HUDEP-2 (cell line): ENCODE measurements at regions not wholly inside any gene's neighbourhood (a gene's known extent, or its start where the extent isn't known, plus 50 kb on each side); places are given as distances from the start of the nearest gene placed in this dataset.

ENCODE experiments used
- DNase-seq, 76 experiments: peaks; one replicate each; lab custom pipeline; 2025; ENCODE audit not compliant: unreplicated experiment in 76 of 76; lab: John Stamatoyannopoulos, UW

DNA sequence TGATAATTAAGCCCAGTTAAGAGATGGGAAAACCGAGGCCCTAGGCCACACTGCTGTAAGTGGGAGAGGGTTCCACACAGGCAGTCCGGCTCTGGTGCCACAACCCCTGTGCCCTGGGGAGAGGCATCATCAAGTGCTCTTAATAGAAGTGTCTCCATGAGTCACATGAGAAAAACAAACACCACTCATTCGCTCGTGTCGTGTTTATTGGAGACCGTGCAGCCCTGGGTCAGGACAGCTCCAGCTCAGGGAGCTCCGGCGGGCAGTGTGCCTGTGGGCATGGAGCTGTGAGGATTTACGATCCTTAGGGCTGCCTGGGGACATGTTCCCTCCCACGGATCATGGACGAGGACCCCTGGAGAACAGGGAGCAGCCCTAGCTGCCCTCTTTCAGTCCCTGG is 658.5 kb downstream of the AJAP1 start:
- no peak for DNase-seq

GRCh38 chr1:5312293-5312674 is 657.9 kb downstream of the AJAP1 start:
- DNase-seq = no peak

DNA sequence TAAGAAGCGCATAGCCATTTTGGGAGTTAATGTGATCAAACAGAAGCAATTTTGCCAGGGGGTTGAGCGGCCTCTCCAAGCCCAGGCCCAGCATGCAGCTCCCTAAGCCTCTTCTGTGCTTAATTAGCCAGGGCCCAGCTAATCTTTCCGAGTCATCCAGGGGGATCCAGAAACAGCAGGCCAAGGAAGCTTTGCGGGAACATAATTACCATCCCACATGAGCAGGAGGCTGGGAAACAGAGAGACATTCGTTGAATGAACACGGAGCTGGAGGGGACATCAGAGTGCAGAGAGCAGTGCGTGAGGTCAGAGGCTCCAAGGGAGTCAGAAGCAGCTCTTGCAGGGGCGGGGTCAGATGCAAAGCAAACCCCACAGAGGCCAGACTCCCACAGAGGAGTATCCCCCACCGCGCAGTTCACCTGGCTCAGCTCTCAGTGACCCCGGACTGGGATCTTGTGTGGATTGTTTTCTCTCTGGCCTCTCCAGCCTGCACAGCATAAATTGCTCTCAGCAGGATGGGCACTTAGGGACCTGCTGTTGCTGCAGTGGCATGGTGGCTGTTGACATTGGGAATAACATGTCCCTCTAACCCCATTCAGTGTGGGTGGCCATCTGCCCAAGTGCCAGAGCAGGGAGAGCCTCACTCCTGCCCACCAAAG is 657.4 kb downstream of the AJAP1 start:
- no peak for DNase-seq

DNA sequence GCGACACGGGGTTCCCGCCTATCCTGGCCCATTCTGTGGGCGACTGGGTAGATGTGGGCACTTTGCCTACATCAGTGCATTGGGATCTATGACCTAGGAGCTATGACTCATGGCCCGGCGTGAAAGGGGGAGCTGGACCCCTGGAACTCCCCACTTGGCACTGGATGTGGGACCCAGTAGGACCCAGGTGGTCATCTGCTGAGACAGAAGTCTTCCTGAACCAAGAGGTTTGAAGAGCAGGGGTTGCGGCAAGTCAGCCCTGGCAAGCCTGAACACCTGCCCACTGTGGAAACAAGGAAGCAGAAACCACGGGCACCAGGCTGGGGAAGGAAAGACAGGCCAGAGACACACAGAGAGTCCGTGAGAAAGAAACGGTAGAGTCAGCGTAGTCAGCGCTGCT is 656.7 kb downstream of the AJAP1 start:
- DNase-seq = no peak

DNA sequence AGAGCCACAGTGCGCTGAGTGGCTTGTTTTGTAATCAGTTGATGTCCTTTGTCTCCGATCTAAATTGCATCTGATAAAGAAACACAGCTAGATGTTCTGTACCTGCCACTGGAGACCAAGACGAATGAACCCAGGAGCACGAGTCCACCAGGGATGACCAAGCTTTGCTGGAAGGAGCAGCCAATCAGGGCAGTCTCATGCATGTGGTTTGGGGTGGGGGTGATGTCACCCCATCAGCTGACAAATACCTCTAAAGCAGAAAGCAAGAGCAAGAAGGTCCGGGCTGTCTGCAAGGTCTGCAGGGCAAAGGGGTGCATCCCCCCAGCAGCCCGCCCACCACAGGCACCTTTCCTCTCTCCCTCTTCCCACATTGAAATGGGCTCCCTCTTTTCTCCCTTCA is 653.8 kb downstream of the AJAP1 start:
- no peak for DNase-seq

DNA sequence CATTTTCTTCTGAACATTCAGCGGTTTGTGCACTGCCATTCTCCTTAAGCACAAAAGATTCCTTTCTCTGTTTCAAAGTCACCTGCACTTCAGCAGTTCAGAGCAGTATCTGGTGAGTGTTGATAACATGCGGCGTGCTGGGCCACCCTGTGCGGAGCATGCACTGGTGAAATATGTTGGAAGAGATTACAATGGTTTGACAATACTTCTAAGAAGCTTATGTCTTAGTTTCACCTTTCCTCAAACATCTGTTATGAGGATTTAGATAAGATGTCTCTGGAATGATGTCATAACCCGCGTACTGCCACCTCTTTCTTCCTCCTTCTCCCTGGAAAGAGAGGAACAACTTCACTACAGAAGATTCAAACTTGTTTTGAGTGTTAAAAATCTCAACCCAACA is 650.3 kb downstream of the AJAP1 start:
- peak in 5 of 76 experiments; percentile 11 to 29 (median 19) for DNase-seq

DNA sequence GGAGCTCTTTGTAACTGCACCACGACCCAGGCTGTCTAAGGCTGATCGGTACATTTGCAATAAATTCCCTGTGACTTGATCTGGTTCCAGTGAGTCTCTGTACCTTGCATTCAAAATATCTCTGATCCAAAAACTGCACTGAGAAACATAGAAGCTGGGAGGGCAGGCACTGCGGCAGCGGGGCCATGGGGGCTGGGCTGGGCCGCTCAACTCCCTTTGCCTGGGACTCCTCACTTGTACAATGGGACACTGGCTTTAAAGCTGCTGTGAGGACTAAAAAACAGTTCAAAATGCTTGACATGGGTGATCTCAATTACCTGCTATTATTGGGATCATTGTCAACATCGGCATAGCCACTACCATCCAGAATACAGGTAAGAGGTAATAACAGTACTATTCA is 644.0 kb downstream of the AJAP1 start:
- DNase-seq = no peak

DNA sequence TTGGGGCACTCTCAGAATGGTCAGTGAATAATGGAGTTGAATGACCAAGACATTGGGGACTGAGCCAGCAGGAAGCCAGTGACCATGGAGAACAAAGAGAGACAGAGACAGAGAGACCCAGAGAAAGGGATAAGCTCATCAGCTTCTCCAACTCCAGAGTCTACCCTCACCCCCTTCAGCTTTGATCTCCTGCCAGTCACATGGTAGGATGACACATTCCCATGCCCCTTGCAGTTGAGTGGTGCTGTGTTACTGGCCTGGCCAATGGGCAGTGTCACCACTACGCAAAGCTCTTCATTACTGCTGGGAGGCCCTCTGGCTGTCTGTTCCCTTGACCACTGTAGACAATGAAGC is 643.5 kb downstream of the AJAP1 start:
- no peak for DNase-seq

DNA sequence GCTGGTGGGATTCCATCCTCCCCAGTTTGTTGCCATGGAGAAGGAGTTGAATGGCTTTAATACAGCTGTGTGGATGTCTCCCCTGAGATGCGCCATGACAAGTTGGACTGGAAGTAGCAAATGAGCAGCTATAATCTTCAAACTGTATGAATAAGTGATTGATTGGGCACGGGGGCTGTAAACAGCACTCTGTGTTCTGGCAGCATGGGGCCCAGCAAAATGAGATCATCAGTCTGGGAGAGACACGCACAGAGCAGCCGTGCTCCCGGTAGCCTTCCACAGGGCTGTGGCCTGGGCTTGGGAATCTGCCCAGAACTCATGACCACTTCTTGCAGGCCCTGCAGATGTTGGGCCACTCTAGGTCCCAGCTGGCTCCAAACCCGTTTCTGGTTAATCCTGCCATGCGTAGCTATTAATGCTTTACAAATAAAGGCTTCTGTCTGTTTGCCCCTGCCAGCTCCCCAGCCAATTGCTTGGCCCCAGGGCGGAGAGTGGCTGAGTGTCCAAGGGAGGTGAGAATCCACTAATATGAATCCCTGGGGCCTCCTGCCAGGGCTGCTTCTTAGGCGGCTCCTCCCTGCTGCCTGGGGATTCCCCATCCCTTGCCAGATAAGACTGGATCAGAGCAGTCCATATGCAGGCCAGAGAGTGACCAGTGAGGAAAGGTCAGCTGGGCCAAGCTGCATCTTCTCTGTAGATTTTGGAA is 642.9 kb downstream of the AJAP1 start:
- DNase-seq = no peak

- DNase-seq = no peak
Observed at GRCh38 chr1:5296557-5297179, 642.3 kb downstream of the AJAP1 start.

- DNase-seq = no peak
Observed at GRCh38 chr1:5296095-5296494, 641.7 kb downstream of the AJAP1 start.

GRCh38 chr1:5291889-5292288 is 637.5 kb downstream of the AJAP1 start:
- DNase-seq = no peak

DNA sequence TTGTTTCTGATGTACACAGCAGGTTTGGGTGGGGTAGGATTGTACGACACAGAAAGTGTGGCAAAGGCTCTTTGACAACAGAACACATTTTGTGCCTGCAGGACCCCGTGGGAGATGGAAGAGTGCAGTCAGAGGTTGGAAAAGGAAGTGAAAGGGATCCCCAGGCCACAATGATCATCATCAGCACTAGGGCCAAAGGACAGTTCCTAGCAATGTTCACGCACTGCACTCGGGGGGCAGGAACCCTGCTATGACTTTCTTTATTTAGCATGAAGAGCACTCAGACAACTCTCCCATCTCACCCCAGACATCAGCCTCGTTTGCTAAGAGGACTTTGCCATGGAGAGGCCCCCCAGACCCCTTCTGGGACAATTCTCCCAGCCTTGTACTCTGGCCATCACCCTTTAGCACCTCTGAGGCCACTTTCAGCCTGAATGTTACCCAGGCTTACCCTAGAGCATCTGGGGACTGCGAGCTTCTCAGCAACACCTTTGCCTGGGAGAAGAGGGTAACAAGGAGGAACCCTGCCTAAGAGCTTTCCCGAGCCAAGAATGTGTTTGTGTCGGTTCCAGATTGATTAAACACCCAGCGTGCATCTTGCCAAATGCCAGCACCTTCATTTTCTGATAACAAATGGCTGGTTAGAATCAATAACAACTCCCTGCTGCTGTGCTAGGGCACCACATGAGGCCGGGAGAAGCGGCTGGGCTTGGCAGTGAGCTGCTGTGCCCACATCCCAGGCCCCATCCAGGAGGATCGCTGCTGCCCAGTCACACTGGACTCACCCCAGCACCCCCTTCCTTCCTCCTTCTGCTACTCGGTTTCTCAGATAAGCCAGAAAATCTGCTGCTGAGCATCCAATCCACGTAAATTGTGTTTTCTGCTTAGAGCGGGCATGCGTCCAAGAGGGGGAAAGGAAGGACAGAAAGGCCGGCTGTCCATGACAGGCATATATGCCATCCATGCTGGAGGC is 633.1 kb downstream of the AJAP1 start:
- no peak for DNase-seq

DNA sequence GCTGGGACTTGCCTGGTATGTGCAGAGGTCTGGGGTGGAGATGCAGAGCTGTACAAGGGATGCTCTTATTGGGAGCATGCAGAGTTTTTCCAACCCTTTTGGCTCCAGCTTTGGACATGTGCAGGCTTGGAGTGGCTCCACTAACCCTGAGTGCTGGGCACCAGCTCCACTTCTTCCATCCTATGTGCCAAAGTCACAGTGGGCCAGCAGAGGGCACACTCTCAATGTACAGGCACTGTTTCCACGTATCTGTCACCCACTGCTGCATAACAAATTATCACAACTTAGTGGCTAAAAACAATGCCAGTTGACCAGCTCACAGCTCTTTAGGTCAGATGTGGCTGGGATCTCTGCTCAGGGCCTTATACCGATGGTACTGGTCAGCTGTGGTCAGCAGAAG is 631.8 kb downstream of the AJAP1 start:
- DNase-seq = peak in 3 of 76 experiments; percentile 1 to 7 (median 1)

DNA sequence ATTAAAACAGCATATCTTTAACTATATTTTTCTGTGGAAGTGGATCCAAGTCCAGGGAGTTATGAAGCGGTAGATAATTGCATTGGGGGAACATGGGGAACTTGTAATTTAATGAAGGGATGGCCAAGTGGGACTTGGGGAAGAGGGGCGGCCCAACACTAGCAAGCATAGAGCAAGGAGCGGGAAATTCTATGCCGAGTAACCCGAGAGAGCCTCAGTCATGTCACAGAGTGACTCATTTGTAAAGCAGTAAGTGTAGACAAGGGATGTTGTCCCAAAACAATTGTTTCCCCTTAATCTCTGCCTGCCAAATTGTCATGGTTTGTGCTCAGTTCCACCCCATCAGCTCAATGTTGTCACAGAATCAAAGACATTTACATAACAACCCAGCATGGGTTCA is 620.1 kb downstream of the AJAP1 start:
- no peak for DNase-seq

- no peak for DNase-seq
Observed at GRCh38 chr1:5273280-5274003, 619.0 kb downstream of the AJAP1 start.

DNA sequence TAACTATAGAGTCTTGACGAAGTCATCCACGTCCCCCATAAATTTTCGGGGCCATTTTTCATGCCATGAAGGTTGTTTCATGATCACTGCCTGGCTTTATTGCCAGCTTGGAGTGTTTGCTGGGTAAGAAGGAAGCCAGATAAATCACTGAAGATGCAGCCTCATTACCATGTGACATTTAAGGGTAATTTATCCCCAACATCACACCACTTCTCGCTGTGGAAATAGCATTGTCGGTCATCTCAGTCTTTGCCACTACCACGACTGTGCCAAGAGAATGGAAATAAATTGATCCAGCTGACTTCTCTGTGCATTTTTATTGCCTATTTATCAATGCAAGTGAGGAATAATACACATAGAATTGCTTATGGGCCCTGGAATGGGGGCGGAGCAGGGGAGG is 617.9 kb downstream of the AJAP1 start:
- no peak for DNase-seq

DNA sequence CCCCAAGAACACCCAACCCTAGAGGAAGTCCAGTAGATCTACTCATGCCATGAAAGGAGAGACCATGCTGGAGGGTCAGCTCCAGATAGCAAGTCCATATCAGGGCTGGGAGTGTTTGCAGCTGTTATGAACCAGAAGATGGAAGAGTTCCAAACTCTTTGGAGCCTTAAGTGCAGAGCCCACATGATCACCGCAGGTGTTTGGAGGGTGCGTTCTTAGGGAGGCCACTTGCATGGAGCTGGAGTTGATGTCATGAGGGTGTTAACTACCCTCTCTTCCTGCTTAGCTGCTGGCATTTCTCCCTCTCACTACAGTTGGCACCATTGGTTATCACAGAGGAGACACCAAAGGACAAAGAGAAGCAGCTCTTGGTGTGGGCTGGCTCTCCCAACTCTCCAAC is 616.9 kb downstream of the AJAP1 start:
- DNase-seq = no peak

DNA sequence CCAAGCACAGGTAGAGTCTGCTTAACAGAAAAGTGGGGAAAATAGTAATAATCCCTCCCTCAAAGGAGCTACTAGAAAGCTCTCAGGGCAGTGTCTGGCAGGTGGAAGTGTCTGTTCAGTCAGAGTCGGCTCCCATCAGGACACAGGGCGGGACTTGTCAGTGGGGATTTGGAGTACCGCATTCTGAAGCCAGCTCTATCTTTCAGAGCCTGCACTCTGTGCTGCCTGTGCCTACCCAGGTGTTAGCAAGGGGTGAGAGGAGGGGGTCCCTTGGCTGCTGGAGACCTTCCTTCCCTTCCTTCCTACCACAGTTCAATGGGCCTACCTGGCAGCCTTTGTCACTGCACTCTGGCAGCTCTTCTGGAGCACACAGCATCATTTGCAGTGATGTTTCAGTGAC is 615.5 kb downstream of the AJAP1 start:
- no peak for DNase-seq

GRCh38 chr1:5267603-5268235 is 613.3 kb downstream of the AJAP1 start:
- no peak for DNase-seq
